ENCODE measurements at regions not wholly inside any gene's neighbourhood (a gene's known extent, or its start where the extent isn't known, plus 50 kb on each side); places are given as distances from the start of the nearest gene placed in this dataset.

DNA sequence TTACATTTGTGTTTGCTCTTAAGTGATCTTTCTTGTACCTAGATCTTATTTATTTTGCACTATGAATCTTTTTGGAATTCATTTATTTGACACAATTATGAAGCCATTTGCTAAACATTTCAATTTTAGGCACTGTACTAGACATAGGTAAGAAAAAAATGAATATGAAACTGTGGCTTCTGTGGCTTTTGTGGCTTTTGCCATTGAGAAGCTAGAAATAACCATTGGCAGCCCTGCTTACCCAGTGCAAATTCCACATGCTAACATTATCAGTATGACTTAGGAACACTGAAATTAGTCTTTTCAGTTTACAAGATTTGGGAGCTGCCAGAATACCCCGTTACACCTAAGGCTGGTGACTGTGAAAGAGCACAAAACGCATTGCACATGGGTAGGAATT, 60.1 kb downstream of the FSCB start:
- H4K91ac ChIP-seq (ENCODE audit: insufficient read depth, low read depth, low read length) = no peak overlapping the region
- WGBS, 2 experiments (ENCODE audit: extremely low coverage in 2 of 2, insufficient read length in 1 of 2) = no CpG with 5 or more reads among the region's 2 CpGs
- H2AFZ ChIP-seq (replicated peaks; ENCODE audit: low read length, poor library complexity) = no peak overlapping the region
- H4K20me1 ChIP-seq (ENCODE audit: insufficient read depth, low read length) = no peaks in the 10 kb centered on the region
- no peaks in the 10 kb centered on the region for H3K36me3 ChIP-seq (ENCODE audit: control insufficient read depth, insufficient read depth, low read length)
- no peak overlapping the region for H4K8ac ChIP-seq (ENCODE audit: low read depth in 2 of 2, low read length in 2 of 2)
- no peak overlapping the region for H3K14ac ChIP-seq (replicated peaks; ENCODE audit: low read depth, low read length)
- no peak overlapping the region for H3K4ac ChIP-seq (ENCODE audit: low read depth, low read length)
- no peaks in the 10 kb centered on the region for H3K4me1 ChIP-seq (ENCODE audit: control insufficient read depth, insufficient read depth, low read length)
- CTCF ChIA-PET = no interaction called here
- TF ChIP-seq NFE2L2 (IDR thresholded peaks at IDR 0.05; ENCODE audit: low read depth, low read length) (no peak), RCOR1 (IDR thresholded peaks at IDR 0.05; ENCODE audit: insufficient replicate concordance, low read length) (no peak)
- H2BK5ac ChIP-seq (ENCODE audit: low read depth, low read length, poor library complexity, severe bottlenecking) = no peak overlapping the region
- no peak overlapping the region for H3K4me2 ChIP-seq (ENCODE audit: low read depth, low read length)
- peaks cover 3% of the 10 kb centered on the region; the same call in 1 of the 2 replicates for H3K9me3 ChIP-seq (ENCODE audit: control insufficient read depth, insufficient read depth, low read length)
- H2BK15ac ChIP-seq (ENCODE audit: low read depth, low read length) = no peak overlapping the region
- no peak overlapping the region for H2AK5ac ChIP-seq (ENCODE audit: low read depth, low read length)
- no peak overlapping the region for H2AK9ac ChIP-seq (replicated peaks; ENCODE audit: low read depth, low read length, poor library complexity)
- no peak overlapping the region for H3K9ac ChIP-seq (ENCODE audit: low read depth, low read length)
- no peak overlapping the region for H3K18ac ChIP-seq (ENCODE audit: low read depth, low read length)
- dilution Hi-C loops (cut with HindIII; ENCODE audit: low sequenced_read_pairs, unreplicated experiment) (no loop called here), in situ Hi-C loops (cut with MboI; ENCODE audit: low sequenced_read_pairs) (no loop called here), intact Hi-C loops (cut with micrococcal nuclease) (no loop called here)
- H3K56ac ChIP-seq (ENCODE audit: extremely low read depth, insufficient read depth, low read length) = no peak overlapping the region
- no peaks in the 10 kb centered on the region for H3K9me1 ChIP-seq (ENCODE audit: insufficient read depth, low read length)
- no peak for ATAC-seq (ENCODE audit: low read depth)
- no peak overlapping the region for H4K5ac ChIP-seq (ENCODE audit: low read depth, low read length)
- BruUV-seq (replicated peaks) = no TSS peak
- H3K27ac ChIP-seq (ENCODE audit: insufficient read depth, low read length) = no peak overlapping the region
- H2BK120ac ChIP-seq (ENCODE audit: low read depth, low read length) = no peak overlapping the region
- POLR2A ChIA-PET (ENCODE audit: unreplicated experiment) = no interaction called here
- H3K79me1 ChIP-seq (ENCODE audit: low read depth in 1 of 2, low read length in 2 of 2) = no peaks in the 10 kb centered on the region
- H3K23ac ChIP-seq (ENCODE audit: low read depth, low read length) = no peak overlapping the region
- no peak for DNase-seq
- H2BK20ac ChIP-seq (ENCODE audit: low read depth, low read length) = no peak overlapping the region
- H3K4me3 ChIP-seq (ENCODE audit: insufficient read depth, low read depth, low read length) = no peak overlapping the region
- H3K27me3 ChIP-seq (ENCODE audit: control insufficient read depth, insufficient read depth, low read length) = no peaks in the 10 kb centered on the region
